Immature natural killer cell (primary cell): ENCODE measurements at regions not wholly inside any gene's neighbourhood (a gene's known extent, or its start where the extent isn't known, plus 50 kb on each side); places are given as distances from the start of the nearest gene placed in this dataset.

ENCODE experiments used
- DNase-seq, 3 donors: peaks; one replicate each; pipeline ENCODE4 v3.0.0; 2022; ENCODE audit warnings: mixed read lengths in 1 of 3
- H3K27ac Mint-ChIP-seq, 6 donors: one replicate each; pipeline ENCODE4 v1.8.0; 2020; ENCODE audit warnings: mixed read lengths in 6 of 6, mild to moderate bottlenecking in 5 of 6, inconsistent platforms in 4 of 6, moderate library complexity in 3 of 6
- H3K27me3 Mint-ChIP-seq, 3 donors: one replicate each; pipeline ENCODE4 v1.8.0; 2020 to 2021; ENCODE audit warnings: low read depth in 3 of 3, mild to moderate bottlenecking in 3 of 3, mixed read lengths in 3 of 3, moderate library complexity in 3 of 3, inconsistent platforms in 1 of 3
- H3K36me3 Mint-ChIP-seq, 3 donors: one replicate each; pipeline ENCODE4 v1.8.0; 2020; ENCODE audit warnings: mixed read lengths in 3 of 3, inconsistent platforms in 2 of 3, mild to moderate bottlenecking in 2 of 3
- H3K4me1 Mint-ChIP-seq, 2 donors: one replicate each; pipeline ENCODE4 v1.8.0; 2020; ENCODE audit warnings: inconsistent platforms in 2 of 2, mild to moderate bottlenecking in 2 of 2, mixed read lengths in 2 of 2, moderate library complexity in 1 of 2
- H3K4me3 Mint-ChIP-seq, 5 donors: one replicate each; pipeline ENCODE4 v1.8.0; 2020; ENCODE audit warnings: mild to moderate bottlenecking in 5 of 5, mixed read lengths in 5 of 5, inconsistent platforms in 3 of 5, moderate library complexity in 3 of 5
- H3K9me3 Mint-ChIP-seq, 6 donors: one replicate each; pipeline ENCODE4 v1.8.0; 2020; ENCODE audit warnings: mild to moderate bottlenecking in 6 of 6, mixed read lengths in 6 of 6, inconsistent platforms in 4 of 6, moderate library complexity in 3 of 6

DNA sequence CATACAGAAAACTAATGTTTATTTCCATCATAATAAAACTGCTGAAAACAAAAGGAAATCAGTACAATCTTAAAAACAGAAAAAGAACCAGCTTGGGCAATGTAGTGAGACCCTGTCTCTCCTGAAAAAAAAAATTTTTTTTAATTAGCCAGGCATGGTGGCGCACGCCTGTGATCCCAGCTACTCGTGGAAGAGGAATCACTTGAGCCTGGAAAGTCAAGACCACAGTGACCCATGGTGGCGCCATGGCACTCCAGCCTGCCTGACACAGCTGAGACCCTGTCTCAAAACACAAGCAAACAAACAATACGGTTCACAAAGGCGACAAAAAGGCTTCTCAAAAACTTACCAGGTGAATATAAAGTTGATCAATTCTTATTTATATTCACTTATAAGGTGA lies 289.7 kb downstream of the BRD1 start:
- H3K4me3 Mint-ChIP-seq = no peak overlapping the region
- H3K4me1 Mint-ChIP-seq = peaks cover 0 to 2% of the 10 kb centered on the region in 2 donors
- H3K27me3 Mint-ChIP-seq = peaks cover 0 to 3% (median 0%) of the 10 kb centered on the region in 3 donors
- H3K27ac Mint-ChIP-seq = no peak overlapping the region
- no peaks in the 10 kb centered on the region for H3K36me3 Mint-ChIP-seq
- DNase-seq = no peak
- H3K9me3 Mint-ChIP-seq = no peaks in the 10 kb centered on the region

DNA sequence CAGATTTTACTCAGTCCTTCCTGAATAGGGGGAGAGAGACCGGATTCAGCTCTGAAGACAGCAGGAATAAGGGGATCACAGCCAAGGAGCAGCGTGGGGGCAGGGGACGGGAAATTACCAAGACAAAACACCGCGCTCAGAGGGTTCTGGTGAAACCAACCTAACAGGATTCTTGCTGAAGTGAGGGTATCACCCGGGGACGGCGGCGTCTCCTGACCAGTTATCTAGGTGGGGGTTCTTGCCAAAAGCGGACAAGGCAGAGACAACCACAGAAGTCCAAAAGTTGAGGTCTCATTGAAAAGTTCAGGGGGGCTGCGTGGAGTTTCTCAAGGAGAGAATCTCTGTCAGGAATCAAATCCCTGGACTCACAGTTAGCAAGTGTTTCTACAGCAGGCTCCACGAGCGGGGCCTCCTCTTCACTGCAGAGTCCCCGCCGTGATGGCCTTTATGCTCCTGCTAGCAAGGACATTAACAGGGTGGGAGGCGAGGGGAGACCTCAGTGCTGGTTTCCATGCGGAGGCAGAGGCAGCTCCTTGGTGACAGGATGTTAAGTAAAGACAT lies 291.0 kb downstream of the BRD1 start:
- Mint-ChIP-seq H3K27ac (peak overlapping the region in 1 of 6 donors; percentile 77), H3K9me3 (no peaks in the 10 kb centered on the region), H3K4me3 (no peak overlapping the region), H3K27me3 (peaks cover 0 to 3% (median 0%) of the 10 kb centered on the region in 3 donors), H3K4me1 (peaks cover 0 to 2% of the 10 kb centered on the region in 2 donors), H3K36me3 (no peaks in the 10 kb centered on the region)
- no peak for DNase-seq

DNA sequence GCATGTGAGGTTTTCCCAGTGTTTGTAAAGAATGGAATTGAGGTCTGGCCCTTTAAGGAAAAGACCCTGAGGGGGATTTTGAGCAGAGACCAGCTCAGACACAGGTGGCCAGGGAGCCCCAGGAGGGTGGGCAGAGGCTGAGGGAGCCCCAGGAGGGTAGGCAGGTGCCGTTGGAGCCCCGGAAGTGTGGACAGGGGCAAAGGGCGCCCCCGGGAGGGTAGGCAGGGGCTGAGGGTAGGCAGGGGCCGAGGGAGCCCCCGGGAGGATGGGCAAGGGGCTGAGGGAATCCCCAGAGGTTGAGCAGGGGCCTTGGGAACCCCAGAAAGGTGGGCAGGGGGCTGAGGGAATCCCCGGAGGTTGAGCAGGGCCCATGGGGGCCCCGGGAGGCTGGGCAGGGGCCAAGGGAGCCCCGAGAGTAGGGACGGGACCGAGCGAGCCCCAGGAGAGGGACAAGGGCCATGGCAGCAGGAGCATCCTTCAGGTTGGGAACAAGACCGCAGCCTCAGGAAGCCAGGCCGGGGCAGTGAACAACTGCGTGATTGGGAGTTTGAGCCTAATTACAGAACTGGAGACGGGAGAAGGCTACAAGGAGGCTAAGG lies 292.0 kb downstream of the BRD1 start:
- Mint-ChIP-seq H3K36me3 (no peaks in the 10 kb centered on the region), H3K27ac (peak overlapping the region in 1 of 6 donors; percentile 40), H3K4me3 (no peak overlapping the region), H3K4me1 (peaks cover 0 to 2% of the 10 kb centered on the region in 2 donors), H3K27me3 (peaks cover 0 to 3% (median 0%) of the 10 kb centered on the region in 3 donors), H3K9me3 (no peaks in the 10 kb centered on the region)
- DNase-seq = no peak

DNA sequence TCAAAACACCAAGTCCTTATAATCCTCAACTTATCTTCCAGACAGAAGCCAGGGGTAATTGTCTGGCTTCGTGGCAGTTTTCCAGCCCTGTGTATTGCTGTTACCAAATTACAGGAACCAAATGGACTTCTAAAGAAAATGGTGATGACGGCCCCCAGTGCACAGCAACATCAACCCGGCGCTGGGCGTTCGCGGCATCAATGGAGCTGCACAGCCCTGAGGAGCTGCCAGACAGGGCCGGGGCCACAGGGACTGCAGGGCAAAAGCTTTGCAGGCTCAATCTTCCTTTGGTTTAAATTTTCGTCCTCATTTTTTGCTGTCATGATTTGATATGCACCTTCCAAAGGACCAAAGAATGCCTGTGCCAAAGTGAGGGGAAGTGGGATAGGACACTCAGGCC lies 292.5 kb downstream of the BRD1 start:
- H3K27me3 Mint-ChIP-seq = peaks cover 0 to 3% (median 0%) of the 10 kb centered on the region in 3 donors
- DNase-seq = no peak
- H3K9me3 Mint-ChIP-seq = no peaks in the 10 kb centered on the region
- no peak overlapping the region for H3K4me3 Mint-ChIP-seq
- no peaks in the 10 kb centered on the region for H3K36me3 Mint-ChIP-seq
- H3K27ac Mint-ChIP-seq = peak overlapping the region in 1 of 6 donors; percentile 40
- H3K4me1 Mint-ChIP-seq = peaks cover 0 to 2% of the 10 kb centered on the region in 2 donors

DNA sequence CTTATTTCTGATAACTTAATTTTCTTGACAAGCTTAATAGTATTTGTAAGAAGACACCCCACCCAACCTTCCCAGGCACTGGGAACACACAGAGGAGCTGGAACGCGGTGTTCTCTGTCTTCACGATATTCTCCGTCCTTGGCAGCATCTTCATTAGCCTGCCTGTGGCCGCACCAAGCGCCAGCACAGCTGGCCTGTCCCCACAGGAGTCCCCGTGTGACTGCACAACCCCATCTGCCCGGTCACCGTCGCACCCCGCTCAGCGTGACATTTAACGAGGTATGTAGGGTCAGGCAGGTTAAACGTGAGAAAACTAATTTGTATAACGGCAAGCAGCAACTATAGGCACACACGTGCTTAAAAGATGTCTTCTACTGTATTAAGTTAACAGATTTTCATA lies 293.3 kb downstream of the BRD1 start:
- no peak for DNase-seq
- Mint-ChIP-seq H3K4me1 (peaks cover 0 to 5% of the 10 kb centered on the region in 2 donors), H3K4me3 (no peak overlapping the region)

DNA sequence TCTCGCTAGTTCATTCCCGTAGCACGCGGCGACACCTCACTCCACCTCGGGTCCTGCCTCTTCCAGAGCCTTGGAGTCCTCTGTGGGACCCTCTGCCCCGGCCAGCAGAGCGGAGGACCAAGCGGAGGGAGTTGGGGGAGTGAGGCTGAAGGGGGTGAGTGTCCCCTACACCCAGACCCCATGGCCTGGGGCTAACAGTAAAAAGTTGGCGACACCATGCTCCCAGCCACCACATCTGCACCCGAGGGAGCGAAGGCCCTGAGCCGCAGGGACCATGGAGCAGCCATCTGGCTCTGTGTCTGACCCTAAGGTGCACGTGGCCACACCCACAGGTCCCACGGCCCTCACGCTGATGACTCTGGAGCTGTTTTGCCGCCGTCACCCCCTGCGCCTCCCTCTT lies 293.8 kb downstream of the BRD1 start:
- Mint-ChIP-seq H3K9me3 (no peaks in the 10 kb centered on the region), H3K27ac (no peak overlapping the region), H3K4me1 (peaks cover 0 to 2% of the 10 kb centered on the region in 2 donors), H3K4me3 (no peak overlapping the region), H3K27me3 (peaks cover 0 to 3% (median 0%) of the 10 kb centered on the region in 3 donors), H3K36me3 (no peaks in the 10 kb centered on the region)
- no peak for DNase-seq

More for the DNA sequence above, 293.3 kb downstream of the BRD1 start:
- peaks cover 0 to 3% (median 0%) of the 10 kb centered on the region in 3 donors for H3K27me3 Mint-ChIP-seq
- no peaks in the 10 kb centered on the region for H3K36me3 Mint-ChIP-seq
- no peaks in the 10 kb centered on the region for H3K9me3 Mint-ChIP-seq
- peak overlapping the region in 1 of 6 donors; percentile 6 for H3K27ac Mint-ChIP-seq

DNA sequence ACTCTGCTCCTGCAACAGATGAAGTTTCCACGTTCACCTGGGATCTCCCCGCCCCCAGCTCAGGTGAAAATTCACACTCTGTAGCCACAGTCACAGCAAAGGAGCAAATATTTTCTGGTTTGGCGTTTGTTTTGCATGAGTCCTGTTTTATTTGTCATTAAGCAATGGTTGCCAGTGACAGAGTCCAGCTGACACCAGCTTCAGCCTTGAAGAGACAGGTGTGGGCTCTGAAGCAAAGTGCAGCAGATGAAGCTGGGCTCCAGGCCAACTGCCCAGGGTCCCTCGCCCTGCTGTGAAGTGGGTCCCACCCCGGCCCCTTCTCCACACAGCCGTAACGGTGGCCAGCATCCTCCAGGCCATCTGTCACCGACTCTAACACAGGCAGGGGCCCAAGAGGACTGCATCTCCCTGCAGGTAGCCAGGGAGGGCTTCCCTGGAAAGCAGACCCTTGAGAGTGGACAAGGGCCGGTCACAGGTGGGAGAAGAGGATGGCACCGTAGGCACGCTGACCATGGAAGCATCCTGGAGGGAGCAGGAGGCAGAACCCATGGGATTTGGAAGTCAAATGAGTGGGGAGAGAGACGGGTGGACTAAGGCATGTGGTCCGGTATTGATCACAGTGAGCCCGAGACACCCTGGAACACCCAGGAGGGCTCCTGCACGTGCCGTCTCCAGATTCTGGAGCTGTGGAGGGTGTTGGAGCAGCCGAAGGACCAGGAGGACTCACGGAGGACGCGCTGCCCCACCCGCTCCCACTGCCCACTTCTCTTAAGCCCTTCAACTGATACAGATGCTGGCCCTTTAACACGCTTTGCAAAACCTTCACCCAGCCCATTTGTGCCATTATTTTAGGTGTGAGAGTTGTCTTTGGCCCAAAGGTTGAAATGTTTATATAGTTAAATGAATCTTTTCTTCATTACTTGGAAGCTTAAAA lies 294.5 kb downstream of the BRD1 start:
- H3K4me1 Mint-ChIP-seq = peaks cover 0 to 2% of the 10 kb centered on the region in 2 donors
- no peak overlapping the region for H3K4me3 Mint-ChIP-seq
- no peaks in the 10 kb centered on the region for H3K36me3 Mint-ChIP-seq
- DNase-seq = no peak
- H3K9me3 Mint-ChIP-seq = no peaks in the 10 kb centered on the region
- H3K27me3 Mint-ChIP-seq = peaks cover 0 to 3% (median 0%) of the 10 kb centered on the region in 3 donors
- no peak overlapping the region for H3K27ac Mint-ChIP-seq

DNA sequence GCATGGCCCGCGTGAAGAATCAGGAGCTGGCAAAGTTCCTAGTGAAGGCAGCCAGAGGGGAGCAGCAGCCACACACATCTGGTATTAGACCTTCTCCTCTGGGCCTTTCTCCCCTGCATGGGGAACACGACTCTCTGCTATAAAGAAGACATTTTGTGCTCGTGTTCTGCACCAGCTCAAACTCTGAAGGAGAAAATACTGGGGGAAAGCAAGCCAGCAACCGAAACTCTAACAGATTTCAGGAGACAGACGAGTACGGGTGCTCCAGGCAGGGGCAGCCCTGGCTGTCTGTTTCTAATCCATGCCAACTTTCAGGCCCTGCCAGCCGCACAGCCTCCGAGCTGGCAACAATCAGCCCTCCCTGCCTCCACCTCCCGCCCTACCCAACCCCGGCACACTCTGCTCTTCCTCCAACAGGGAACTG lies 296.3 kb downstream of the BRD1 start:
- no peaks in the 10 kb centered on the region for H3K9me3 Mint-ChIP-seq
- H3K4me1 Mint-ChIP-seq = peaks cover 0 to 15% of the 10 kb centered on the region in 2 donors
- peaks cover 0 to 3% (median 0%) of the 10 kb centered on the region in 3 donors for H3K27me3 Mint-ChIP-seq
- H3K36me3 Mint-ChIP-seq = no peaks in the 10 kb centered on the region
- H3K4me3 Mint-ChIP-seq = no peak overlapping the region
- no peak overlapping the region for H3K27ac Mint-ChIP-seq
- no peak for DNase-seq

DNA sequence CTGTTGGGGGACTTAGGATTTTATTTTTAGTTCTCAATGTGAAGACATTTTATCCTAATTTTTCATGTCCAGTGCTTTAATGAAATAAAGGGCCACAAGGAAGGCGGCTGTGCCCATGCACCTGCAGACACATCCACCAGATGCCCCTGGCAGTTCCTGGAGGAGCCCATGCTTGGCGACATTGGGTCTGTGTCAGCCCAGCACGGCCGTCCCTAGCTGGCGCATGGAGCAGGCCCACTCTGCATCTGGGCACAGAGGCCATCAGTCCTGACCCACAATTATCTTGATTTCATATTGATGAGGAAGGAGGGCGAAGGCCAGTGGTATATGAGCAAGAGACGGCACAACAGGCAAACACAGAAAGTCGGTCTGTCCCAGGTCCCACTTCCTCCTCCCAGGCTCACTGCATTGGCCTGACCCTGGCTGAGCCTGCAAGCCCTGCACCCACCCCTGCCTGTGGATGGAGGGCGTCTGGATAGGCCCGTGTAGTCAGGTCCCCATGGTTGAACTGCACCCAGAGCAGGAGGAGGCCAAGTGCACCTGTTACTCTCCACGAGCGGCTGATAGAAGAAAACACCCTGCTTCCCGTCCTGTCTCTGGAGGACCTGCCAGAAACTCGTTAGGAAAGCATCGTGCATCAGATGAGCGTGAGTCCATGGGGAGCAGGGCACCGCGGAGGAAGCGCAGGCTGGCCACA lies 296.9 kb downstream of the BRD1 start:
- H3K4me1 Mint-ChIP-seq = peaks cover 0 to 15% of the 10 kb centered on the region in 2 donors
- DNase-seq = no peak
- peaks cover 0 to 3% (median 0%) of the 10 kb centered on the region in 3 donors for H3K27me3 Mint-ChIP-seq
- no peaks in the 10 kb centered on the region for H3K9me3 Mint-ChIP-seq
- no peak overlapping the region for H3K4me3 Mint-ChIP-seq
- peak overlapping the region in 1 of 6 donors; percentile 14 for H3K27ac Mint-ChIP-seq
- no peaks in the 10 kb centered on the region for H3K36me3 Mint-ChIP-seq

DNA sequence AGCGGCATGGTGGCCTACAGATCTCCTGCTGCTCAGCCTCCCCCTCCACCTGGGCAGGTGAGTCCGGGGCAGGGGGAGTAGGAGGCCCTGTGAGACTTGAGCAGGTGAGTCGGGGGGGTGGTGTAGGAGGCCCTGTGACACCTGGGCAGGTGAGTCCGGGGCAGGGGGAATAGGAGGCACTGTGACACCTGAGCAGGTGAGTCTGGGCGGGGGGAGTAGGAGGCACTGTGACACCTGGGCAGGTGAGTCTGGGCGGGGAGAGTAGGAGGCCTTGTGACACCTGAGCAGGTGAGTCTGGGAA lies 299.3 kb downstream of the BRD1 start:
- DNase-seq = no peak
- Mint-ChIP-seq H3K4me1 (peaks cover 0 to 17% of the 10 kb centered on the region in 2 donors), H3K9me3 (no peaks in the 10 kb centered on the region), H3K4me3 (no peak overlapping the region), H3K27me3 (peaks cover 0 to 6% (median 0%) of the 10 kb centered on the region in 3 donors), H3K36me3 (no peaks in the 10 kb centered on the region), H3K27ac (no peak overlapping the region)

DNA sequence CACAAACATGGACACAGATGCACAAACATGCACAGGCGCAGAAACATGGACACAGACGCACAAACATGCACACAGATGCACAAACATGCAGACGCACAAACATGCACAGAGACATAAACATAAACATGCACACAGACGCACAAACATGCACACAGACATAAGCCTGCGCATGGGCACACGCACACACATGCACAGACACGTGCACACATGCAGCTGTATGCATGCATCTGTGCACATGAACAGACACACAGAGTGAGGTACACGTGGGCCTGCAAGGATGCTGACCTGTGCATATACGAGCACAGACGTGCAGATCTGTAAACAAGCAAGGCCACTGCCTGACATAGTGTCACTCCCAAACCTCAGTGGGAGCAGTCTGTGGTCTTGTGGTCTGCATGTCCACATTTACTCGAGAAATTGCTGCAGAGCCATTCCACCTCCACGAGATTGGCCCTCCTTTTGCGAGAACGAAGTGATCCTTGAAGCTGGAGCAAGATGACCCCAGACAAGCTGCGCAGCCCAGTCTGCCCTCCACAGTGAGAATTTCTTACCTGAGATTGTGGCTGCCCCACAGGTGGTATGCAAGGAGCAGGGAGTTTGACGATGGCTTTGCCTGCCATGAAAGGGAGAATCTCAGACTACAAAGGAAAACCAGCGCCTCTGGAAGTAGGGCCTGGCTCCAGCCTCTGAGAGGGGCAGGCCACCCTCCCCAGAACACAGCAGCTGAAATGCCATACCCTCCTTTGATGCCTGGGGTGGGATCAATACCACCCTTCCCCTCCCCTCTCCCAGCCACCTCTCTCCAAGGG lies 299.9 kb downstream of the BRD1 start:
- Mint-ChIP-seq H3K36me3 (no peaks in the 10 kb centered on the region), H3K4me1 (peaks cover 0 to 17% of the 10 kb centered on the region in 2 donors), H3K27me3 (peaks cover 0 to 3% (median 0%) of the 10 kb centered on the region in 3 donors), H3K27ac (peak overlapping the region in 2 of 6 donors; percentile 17 to 20), H3K4me3 (no peak overlapping the region), H3K9me3 (no peaks in the 10 kb centered on the region)
- DNase-seq = no peak

DNA sequence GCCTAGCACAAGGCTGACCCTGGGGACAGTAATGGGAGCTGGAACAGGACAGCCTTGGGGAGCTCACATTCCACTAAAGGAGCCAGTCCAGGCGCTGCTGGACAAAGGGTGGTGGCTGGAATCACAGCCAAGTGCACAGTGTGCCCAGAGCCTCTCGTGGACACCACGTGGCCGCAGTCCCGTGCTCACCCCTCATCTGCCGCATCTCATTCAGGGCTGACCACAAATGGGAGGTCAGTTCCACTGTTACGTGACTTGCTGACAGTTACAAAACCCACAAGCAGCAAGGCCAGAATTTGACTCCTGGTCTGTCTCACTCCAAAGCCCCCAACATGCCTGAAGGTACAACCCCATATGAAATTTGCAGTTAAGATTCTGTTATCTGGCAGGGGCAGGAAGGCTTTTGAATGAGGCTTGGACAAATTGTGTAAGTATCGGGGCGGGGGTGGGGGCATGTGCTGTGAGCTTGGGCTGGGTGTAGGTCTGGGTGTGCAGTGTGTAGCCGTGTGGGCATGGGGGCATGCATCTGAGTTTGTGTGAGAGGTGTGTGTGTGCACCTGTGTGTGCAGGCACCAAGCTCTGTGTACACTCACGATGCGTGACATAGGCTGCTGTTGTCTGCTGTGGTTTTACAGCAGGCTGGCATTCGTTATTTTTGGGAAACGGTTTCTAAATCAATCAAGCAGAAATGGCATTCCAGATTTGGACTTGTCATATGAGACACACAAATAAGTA lies 301.7 kb downstream of the BRD1 start:
- Mint-ChIP-seq H3K27me3 (peaks cover 0 to 3% (median 1%) of the 10 kb centered on the region in 3 donors), H3K4me1 (peaks cover 0 to 17% of the 10 kb centered on the region in 2 donors), H3K9me3 (no peaks in the 10 kb centered on the region), H3K4me3 (no peak overlapping the region), H3K36me3 (no peaks in the 10 kb centered on the region), H3K27ac (no peak overlapping the region)
- DNase-seq = no peak
